OCI-LY1 (cell line): ENCODE measurements at regions not wholly inside any gene's neighbourhood (a gene's known extent, or its start where the extent isn't known, plus 50 kb on each side); places are given as distances from the start of the nearest gene placed in this dataset.

Source experiments
- CTCF ChIP-seq: fragments of 200-600 bp; sonication (generic), shearing (Covaris generic); IDR thresholded peaks from 2 replicates; pipeline ENCODE4 v1.5.1; 2017; ENCODE audit warnings: mild to moderate bottlenecking, antibody characterized with exemption, low read length, moderate library complexity, mixed read lengths
- EZH2 ChIP-seq: fragments of 200-600 bp; sonication (generic), shearing (Covaris generic); IDR thresholded peaks from 2 replicates; pipeline ENCODE4 v1.8.0; 2017; ENCODE audit warnings: borderline replicate concordance, mixed run types, mild to moderate bottlenecking, antibody characterized with exemption, low read length, moderate library complexity, mixed read lengths

- TF ChIP-seq CTCF (no peak), EZH2 (no peak)
These were observed 132.7 kb upstream of the POU5F2 start for GRCh38 chr5:93874080-93874479.
